Fibroblast of skin of scalp (primary cell): ENCODE measurements at regions not wholly inside any gene's neighbourhood (a gene's known extent, or its start where the extent isn't known, plus 50 kb on each side); places are given as distances from the start of the nearest gene placed in this dataset.

ENCODE experiments used
- DNase-seq: peaks from one replicate; pipeline ENCODE4 v3.0.0-alpha.2; 2013

- peak; percentile 89 for DNase-seq
These were observed 1044.3 kb downstream of the FLRT2 start for GRCh38 chr14:86574051-86574777.

- no peak for DNase-seq
These were observed 1040.4 kb downstream of the FLRT2 start for GRCh38 chr14:86570371-86570770.

GRCh38 chr14:86543521-86543920, 1013.6 kb downstream of the FLRT2 start:
- DNase-seq: peak; percentile 62

GRCh38 chr14:86541972-86542371, 1012.0 kb downstream of the FLRT2 start:
- no peak for DNase-seq

GRCh38 chr14:86540636-86541247, 1010.8 kb downstream of the FLRT2 start:
- peak; percentile 13 for DNase-seq

GRCh38 chr14:86539361-86540070, 1009.6 kb downstream of the FLRT2 start:
- no peak for DNase-seq

- no peak for DNase-seq
These were observed 1003.9 kb downstream of the FLRT2 start for GRCh38 chr14:86533834-86534233.

GRCh38 chr14:86532219-86532618, 1002.3 kb downstream of the FLRT2 start:
- peak; percentile 14 for DNase-seq

GRCh38 chr14:86530457-86530856, 1000.5 kb downstream of the FLRT2 start:
- no peak for DNase-seq

GRCh38 chr14:86527312-86527711, 997.4 kb downstream of the FLRT2 start:
- DNase-seq: no peak

- DNase-seq: no peak
These were observed 995.7 kb downstream of the FLRT2 start for GRCh38 chr14:86525673-86526072.

GRCh38 chr14:86521843-86522242, 991.9 kb downstream of the FLRT2 start:
- no peak for DNase-seq

GRCh38 chr14:86521031-86521730, 991.2 kb downstream of the FLRT2 start:
- DNase-seq: no peak

- no peak for DNase-seq
These were observed 988.4 kb downstream of the FLRT2 start for GRCh38 chr14:86518298-86518697.

- no peak for DNase-seq
These were observed 985.3 kb downstream of the FLRT2 start for GRCh38 chr14:86515195-86515594.

- DNase-seq: no peak
These were observed 983.6 kb downstream of the FLRT2 start for GRCh38 chr14:86513564-86513963.

- no peak for DNase-seq
These were observed 983.1 kb downstream of the FLRT2 start for GRCh38 chr14:86513056-86513455.

- DNase-seq: no peak
These were observed 980.5 kb downstream of the FLRT2 start for GRCh38 chr14:86510491-86510890.

GRCh38 chr14:86505808-86506207, 975.9 kb downstream of the FLRT2 start:
- no peak for DNase-seq

- no peak for DNase-seq
These were observed 971.7 kb downstream of the FLRT2 start for GRCh38 chr14:86501611-86502010.

- no peak for DNase-seq
These were observed 961.8 kb downstream of the FLRT2 start for GRCh38 chr14:86491743-86492142.

- no peak for DNase-seq
These were observed 951.2 kb downstream of the FLRT2 start for GRCh38 chr14:86481104-86481503.

- DNase-seq: peak; percentile 3
These were observed 934.4 kb downstream of the FLRT2 start for GRCh38 chr14:86464341-86464740.
